SW 1271 (cell line): ENCODE measurements at regions not wholly inside any gene's neighbourhood (a gene's known extent, or its start where the extent isn't known, plus 50 kb on each side); places are given as distances from the start of the nearest gene placed in this dataset.

ENCODE experiments used
- DNase-seq, 2 experiments: peaks; one replicate each; lab custom pipeline; 2025; lab: John Stamatoyannopoulos, UW

- DNase-seq = no peak
Observed at GRCh38 chr5:168017313-168017712, 274.1 kb upstream of the WWC1 start.

- no peak for DNase-seq
Observed at GRCh38 chr5:168019143-168019542, 272.3 kb upstream of the WWC1 start.

GRCh38 chr5:168020542-168021294, 270.7 kb upstream of the WWC1 start:
- peak in 1 of 2 experiments; percentile 15 for DNase-seq

GRCh38 chr5:168022446-168023169, 268.8 kb upstream of the WWC1 start:
- no peak for DNase-seq

- no peak for DNase-seq
Observed at GRCh38 chr5:168023191-168023590, 268.3 kb upstream of the WWC1 start.

- DNase-seq = no peak
Observed at GRCh38 chr5:168024306-168024705, 267.1 kb upstream of the WWC1 start.

- DNase-seq = no peak
Observed at GRCh38 chr5:168027007-168027406, 264.4 kb upstream of the WWC1 start.

- no peak for DNase-seq
Observed at GRCh38 chr5:168030912-168031311, 260.5 kb upstream of the WWC1 start.

GRCh38 chr5:168031614-168032013, 259.8 kb upstream of the WWC1 start:
- no peak for DNase-seq

GRCh38 chr5:168039039-168039438, 252.4 kb upstream of the WWC1 start:
- DNase-seq = no peak

- DNase-seq = no peak
Observed at GRCh38 chr5:168039566-168040248, 251.7 kb upstream of the WWC1 start.

GRCh38 chr5:168041583-168041982, 249.9 kb upstream of the WWC1 start:
- no peak for DNase-seq

- no peak for DNase-seq
Observed at GRCh38 chr5:168042284-168043068, 249.0 kb upstream of the WWC1 start.

- DNase-seq = no peak
Observed at GRCh38 chr5:168046163-168046562, 245.3 kb upstream of the WWC1 start.

- DNase-seq = peak; percentile 5 to 63
Observed at GRCh38 chr5:168047043-168047668, 244.3 kb upstream of the WWC1 start.

GRCh38 chr5:168047669-168048111, 243.8 kb upstream of the WWC1 start:
- no peak for DNase-seq

GRCh38 chr5:168048486-168048885, 243.0 kb upstream of the WWC1 start:
- no peak for DNase-seq

GRCh38 chr5:168052686-168053085, 238.8 kb upstream of the WWC1 start:
- no peak for DNase-seq

- no peak for DNase-seq
Observed at GRCh38 chr5:168054091-168054490, 237.4 kb upstream of the WWC1 start.

GRCh38 chr5:168055141-168055683, 236.2 kb upstream of the WWC1 start:
- no peak for DNase-seq

GRCh38 chr5:168055961-168056360, 235.5 kb upstream of the WWC1 start:
- DNase-seq = no peak
